Colon (tissue), 2 donors: ENCODE measurements at regions not wholly inside any gene's neighbourhood (a gene's known extent, or its start where the extent isn't known, plus 50 kb on each side); places are given as distances from the start of the nearest gene placed in this dataset.
"Not testable (repeated sequence)": the region's sequence is repeated elsewhere in the genome, so short reads cannot be mapped to it uniquely, and the experiment has no call there.

Experiments
- FAIRE-seq: peaks from 2 replicates; lab custom pipeline; 2012; peaks lifted over from hg19 to GRCh38; lab: Jason Lieb, UNC
- donor health status: control.
- donor health status: control.

DNA sequence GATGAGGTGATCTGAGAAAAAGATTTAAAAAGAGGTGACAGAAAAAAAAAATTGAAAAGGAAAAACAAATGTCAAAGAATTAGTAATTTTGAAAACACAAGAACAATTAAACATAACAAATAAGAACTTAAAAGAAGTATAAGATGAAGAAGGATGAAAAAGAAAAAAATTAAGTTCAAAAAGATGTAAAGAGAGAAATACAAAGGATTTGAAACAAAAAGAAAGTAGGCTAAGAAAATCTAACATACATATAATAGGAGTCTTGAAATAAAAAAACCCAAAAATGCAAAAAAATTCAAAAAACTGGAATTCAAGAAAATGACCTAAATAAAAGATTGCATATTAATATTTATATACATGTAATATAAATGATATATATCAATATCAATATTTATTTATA lies 949.2 kb downstream of the MCTP2 start:
- FAIRE-seq, result peak; percentile 89

DNA sequence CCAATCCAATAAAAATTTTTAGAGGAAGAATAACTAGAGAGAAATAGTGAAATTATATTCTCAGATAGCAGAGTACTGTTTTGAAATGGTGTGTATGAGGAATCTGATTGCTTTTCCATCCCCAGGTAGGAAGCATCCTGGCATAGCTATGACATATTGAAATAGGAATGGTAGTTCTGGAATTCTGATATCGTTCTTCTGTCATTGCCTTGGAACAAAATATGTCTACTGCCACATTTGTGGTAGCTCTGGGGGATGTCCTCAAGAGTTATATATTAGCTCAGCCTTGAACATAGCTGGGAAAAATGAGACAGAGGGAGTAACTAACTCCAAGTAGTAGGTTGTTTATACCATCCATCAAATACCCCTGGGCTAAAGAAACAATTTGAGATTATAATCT lies 950.7 kb downstream of the MCTP2 start:
- FAIRE-seq, result no peak

- no peak for FAIRE-seq
Measured at GRCh38 chr15:95192923-95193322, 961.6 kb downstream of the MCTP2 start.

GRCh38 chr15:95194746-95195145 lies 963.4 kb downstream of the MCTP2 start:
- no peak for FAIRE-seq

GRCh38 chr15:95196176-95196915 lies 965.0 kb downstream of the MCTP2 start:
- no peak for FAIRE-seq

DNA sequence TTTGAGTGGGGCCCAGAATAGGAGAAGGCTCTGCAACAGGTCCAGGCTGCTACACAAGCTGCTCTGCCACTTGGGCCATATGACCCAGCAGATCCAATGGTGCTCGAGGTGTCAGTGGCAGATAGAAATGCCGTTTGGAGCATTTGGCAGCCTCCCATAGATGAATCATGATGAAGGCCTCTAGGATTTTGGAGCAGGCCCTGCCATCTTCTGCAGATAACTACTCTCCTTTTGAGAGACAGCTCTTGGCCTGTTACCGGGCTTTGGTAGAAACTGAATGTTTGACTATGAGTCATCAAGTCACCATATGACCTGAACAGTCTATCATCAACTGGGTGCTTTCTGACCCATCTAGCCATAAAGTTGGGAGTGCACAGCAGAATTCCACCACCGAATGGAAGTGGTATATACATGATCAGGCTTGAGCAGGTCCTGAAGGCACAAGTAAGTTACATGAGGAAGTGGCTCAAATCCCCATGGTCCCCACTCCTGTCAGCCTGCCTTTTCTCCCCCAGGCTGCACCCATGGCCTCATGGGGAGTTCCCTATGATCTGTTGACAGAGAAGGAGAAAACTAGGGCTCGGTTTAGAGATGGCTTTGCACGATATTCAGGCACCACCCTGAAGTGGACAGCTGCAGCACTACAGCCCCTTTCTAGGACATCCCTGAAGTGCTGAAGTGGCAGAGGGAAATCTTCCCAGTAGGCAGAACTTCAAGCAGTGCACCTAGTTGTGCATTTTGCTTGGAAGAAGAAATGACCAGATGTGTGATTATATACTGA lies 971.4 kb downstream of the MCTP2 start:
- FAIRE-seq, result no peak

DNA sequence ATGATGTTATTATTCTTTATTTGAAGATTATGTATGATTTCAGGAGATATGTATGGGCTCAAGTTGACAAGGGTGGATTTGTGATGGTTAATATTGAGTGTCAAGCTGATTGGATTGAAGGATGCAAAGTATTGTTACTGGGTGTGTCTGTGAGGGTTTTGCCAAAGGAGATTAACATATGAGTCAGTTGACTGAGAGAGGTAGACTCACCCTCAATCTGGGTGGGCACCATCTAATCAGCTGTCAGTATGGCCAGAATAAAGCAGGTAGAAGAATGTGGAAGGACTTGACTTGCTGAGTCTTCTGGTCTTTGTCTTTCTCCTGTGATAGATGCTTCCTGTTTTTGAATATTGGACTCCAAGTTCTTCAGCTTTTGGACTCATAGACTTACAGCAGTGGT lies 973.7 kb downstream of the MCTP2 start:
- no peak for FAIRE-seq

GRCh38 chr15:95205830-95206229 lies 974.5 kb downstream of the MCTP2 start:
- not testable (repeated sequence) for FAIRE-seq

GRCh38 chr15:95208071-95208470 lies 976.7 kb downstream of the MCTP2 start:
- FAIRE-seq, result no peak

DNA sequence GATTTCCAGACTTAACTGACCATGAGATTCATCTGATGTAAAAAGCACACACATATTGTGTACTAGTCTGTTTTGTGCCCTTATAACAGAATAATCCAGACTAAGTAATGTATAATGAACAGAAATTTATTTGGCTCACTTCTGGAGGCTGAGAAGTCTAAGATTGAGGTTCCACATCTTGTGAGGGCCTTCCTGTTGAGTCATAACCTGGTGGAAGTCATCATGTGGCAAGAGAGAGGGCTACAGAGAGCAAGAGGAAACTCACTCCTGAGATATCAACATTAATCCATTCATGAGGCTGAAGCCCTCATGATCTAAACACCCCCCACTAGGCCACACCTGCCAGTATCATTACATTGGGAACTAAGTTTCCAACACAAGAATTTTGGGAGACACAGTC lies 977.6 kb downstream of the MCTP2 start:
- no peak for FAIRE-seq

GRCh38 chr15:95210436-95210981 lies 979.1 kb downstream of the MCTP2 start:
- FAIRE-seq, result no peak

DNA sequence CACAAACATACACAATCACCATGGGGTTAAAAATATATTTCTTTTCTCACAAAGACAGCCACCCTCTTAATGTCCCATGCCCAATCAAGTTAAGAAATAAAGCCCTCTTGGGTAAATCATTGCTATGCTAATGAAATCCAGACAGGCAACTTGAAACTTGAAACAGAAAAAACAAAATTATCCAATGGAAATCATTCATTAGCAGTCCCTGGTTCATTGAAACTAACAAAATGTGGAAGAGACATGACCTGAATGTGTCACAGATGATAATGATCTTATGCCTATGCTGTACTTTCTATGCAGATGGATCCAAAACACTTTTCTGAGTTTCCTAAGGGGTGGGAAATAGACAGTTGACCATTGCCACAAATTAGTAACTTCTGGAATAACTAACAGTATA lies 983.7 kb downstream of the MCTP2 start:
- FAIRE-seq, result no peak

GRCh38 chr15:95226835-95227234 lies 995.5 kb downstream of the MCTP2 start:
- no peak for FAIRE-seq

DNA sequence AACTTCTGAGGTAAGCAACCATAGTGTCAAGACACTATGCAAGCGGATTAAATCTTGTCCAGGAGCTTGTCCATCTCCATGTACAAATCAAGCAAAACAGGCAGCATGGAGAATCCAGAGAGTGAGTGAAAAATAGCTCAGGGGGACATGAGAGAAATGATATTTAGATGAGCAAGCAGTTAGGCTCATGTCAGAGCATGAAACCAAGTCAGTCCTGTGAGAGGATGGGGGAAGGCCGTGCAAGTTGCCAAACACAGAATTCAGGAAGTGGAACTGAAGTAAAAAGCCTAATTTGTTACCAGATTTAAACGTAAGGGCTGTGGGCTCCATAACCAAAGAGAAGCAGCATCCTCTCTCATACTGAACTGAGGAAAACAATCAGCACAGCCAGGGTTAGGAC lies 995.9 kb downstream of the MCTP2 start:
- no peak for FAIRE-seq

- FAIRE-seq, result no peak
Measured at GRCh38 chr15:95228856-95229555, 997.6 kb downstream of the MCTP2 start.

GRCh38 chr15:95235033-95235432 lies 1003.7 kb downstream of the MCTP2 start:
- no peak for FAIRE-seq

GRCh38 chr15:95247071-95247984 lies 1016.0 kb downstream of the MCTP2 start:
- FAIRE-seq, result no peak

DNA sequence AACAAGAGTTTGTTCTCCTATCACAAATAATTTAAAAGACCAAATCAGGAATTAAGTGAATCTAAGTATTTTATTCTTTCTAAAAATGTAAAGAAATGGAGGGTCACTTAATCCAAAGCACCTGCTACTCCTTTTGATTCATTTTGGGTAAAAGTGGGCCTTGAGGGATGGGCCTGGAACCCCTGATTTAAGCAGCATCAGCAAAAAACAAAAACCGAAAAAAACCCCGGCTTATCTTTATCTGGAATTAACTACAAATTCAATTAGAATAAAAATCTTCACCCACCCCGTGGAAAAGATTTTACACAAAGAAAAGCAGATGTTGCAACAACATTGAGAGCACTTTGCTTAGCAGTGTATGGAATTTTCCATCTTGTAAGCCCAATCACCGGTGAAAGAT lies 1018.2 kb downstream of the MCTP2 start:
- FAIRE-seq, result no peak

DNA sequence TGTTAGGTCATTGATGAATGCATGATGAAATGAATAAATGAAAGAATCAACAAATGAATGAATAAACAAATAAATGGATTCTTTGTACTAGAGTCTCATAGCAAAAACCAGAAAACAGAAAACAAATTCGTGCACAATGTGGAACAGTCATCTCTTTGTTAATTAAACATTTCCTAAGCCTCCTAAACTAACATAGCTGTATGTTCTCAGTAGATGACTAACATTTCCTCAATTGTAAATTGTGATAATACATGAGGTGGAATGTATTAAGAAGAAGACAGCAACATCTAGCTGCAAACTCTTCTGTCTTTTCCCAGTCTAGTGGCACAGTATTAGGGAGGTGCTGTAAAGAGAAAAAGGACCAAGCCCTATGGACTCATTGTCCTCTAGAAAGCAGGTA lies 1021.0 kb downstream of the MCTP2 start:
- no peak for FAIRE-seq

DNA sequence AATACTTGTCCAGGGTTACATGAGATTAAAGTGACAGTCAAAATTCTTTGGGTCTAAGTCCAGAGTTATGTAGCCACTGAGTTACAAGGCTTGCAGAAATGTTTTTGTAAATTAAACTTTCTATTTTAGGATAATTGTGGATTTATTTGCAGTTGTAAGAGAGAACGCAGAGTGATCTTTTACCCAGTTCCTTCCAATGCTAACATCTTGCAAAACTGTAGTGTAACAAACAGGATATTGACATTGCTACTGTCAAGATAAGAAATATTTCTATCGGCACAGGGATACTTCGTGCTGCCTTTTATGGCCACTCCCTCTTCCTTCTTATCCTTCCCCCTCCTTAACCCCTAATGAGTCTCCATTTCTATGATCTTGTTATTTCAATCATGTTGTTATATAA lies 1022.9 kb downstream of the MCTP2 start:
- FAIRE-seq, result no peak

- no peak for FAIRE-seq
Measured at GRCh38 chr15:95259513-95259912, 1028.2 kb downstream of the MCTP2 start.

DNA sequence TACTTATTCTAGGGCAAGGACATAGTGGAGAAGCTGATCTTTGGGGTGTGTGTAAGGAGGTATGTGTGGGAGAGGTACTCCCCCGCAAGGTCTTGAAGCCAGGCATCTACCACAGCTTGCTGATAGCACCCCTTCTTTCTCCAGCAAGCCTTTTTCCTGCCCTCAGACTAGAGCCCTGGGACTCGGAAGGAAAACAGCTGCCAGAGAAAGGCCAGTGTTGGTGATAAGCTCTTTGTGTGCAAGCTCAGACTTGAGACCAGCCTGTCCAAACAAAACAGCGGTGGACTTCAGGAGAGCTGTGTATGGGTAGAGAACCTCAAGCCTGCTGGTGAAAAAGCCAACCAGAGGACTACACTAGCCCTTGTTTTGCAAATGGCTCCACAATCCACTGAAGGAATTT lies 1028.6 kb downstream of the MCTP2 start:
- FAIRE-seq, result no peak
